ENCODE measurements at regions not wholly inside any gene's neighbourhood (a gene's known extent, or its start where the extent isn't known, plus 50 kb on each side); places are given as distances from the start of the nearest gene placed in this dataset.

GRCh38 chr9:73871636-73872035, 625.5 kb upstream of the RORB start:
- Histone ChIP-seq H3K27ac (ENCODE audit: low read depth, low read length) (no peak overlapping the region), H3K9me2 (replicated peaks; ENCODE audit: insufficient read depth, low read length) (no peaks in the 10 kb centered on the region), H2AFZ (ENCODE audit: low read depth, low read length, severe bottlenecking) (no peak overlapping the region), H3K4me2 (ENCODE audit: low read depth, low read length, poor library complexity, severe bottlenecking) (no peak overlapping the region), H3F3A (ENCODE audit: insufficient read depth) (no peaks in the 10 kb centered on the region), H4K20me1 (ENCODE audit: low read depth, low read length) (no peaks in the 10 kb centered on the region), H3K27me3 (ENCODE audit: low read length) (no peaks in the 10 kb centered on the region), H3K79me2 (ENCODE audit: insufficient read depth, low read length) (no peaks in the 10 kb centered on the region), H3K9ac (ENCODE audit: low read length) (no peak overlapping the region), H3K4me3 (ENCODE audit: insufficient read depth, low read length, poor library complexity, severe bottlenecking) (no peak overlapping the region), H3K9me3 (ENCODE audit: insufficient read depth, low read length) (no peaks in the 10 kb centered on the region), H3K36me3 (ENCODE audit: low read length) (no peaks in the 10 kb centered on the region)
- no peak for TF ChIP-seq EZH2phosphoT487 (conservative IDR thresholded peaks at IDR 0.05; ENCODE audit: low read length)
- TF ChIP-seq, protein P1, sequence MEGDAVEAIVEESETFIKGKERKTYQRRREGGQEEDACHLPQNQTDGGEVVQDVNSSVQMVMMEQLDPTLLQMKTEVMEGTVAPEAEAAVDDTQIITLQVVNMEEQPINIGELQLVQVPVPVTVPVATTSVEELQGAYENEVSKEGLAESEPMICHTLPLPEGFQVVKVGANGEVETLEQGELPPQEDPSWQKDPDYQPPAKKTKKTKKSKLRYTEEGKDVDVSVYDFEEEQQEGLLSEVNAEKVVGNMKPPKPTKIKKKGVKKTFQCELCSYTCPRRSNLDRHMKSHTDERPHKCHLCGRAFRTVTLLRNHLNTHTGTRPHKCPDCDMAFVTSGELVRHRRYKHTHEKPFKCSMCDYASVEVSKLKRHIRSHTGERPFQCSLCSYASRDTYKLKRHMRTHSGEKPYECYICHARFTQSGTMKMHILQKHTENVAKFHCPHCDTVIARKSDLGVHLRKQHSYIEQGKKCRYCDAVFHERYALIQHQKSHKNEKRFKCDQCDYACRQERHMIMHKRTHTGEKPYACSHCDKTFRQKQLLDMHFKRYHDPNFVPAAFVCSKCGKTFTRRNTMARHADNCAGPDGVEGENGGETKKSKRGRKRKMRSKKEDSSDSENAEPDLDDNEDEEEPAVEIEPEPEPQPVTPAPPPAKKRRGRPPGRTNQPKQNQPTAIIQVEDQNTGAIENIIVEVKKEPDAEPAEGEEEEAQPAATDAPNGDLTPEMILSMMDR (IDR thresholded peaks at IDR 0.05; ENCODE audit: insufficient read depth, low read length, poor library complexity, severe bottlenecking): no peak

DNA sequence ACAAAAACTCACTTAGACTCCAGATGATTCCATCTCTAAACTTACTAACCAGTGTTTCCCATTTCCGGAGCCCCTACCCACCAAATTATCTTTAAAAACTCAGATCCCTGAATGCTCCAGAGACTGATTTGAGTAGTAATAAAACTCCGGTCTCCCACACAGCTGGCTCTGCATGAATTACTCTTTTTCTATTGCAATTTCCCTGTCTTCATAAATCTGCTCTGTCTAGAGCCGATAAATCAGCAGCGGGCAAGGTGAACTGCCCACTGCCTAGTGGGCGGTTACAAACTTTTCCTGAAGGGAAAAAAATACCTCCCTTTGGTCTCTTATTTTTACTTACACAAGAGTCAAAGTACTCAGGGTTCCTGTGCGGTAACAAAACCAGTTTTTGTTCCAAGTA, 624.4 kb upstream of the RORB start:
- H3K27ac ChIP-seq (ENCODE audit: low read depth, low read length): no peak overlapping the region
- H3F3A ChIP-seq (ENCODE audit: insufficient read depth): no peaks in the 10 kb centered on the region
- no peaks in the 10 kb centered on the region for H3K36me3 ChIP-seq (ENCODE audit: low read length)
- no peaks in the 10 kb centered on the region for H3K27me3 ChIP-seq (ENCODE audit: low read length)
- TF ChIP-seq, protein P1 (IDR thresholded peaks at IDR 0.05; ENCODE audit: insufficient read depth, low read length, poor library complexity, severe bottlenecking): no peak
- no peak for TF ChIP-seq EZH2phosphoT487 (conservative IDR thresholded peaks at IDR 0.05; ENCODE audit: low read length)
- no peaks in the 10 kb centered on the region for H3K9me2 ChIP-seq (replicated peaks; ENCODE audit: insufficient read depth, low read length)
- H2AFZ ChIP-seq (ENCODE audit: low read depth, low read length, severe bottlenecking): no peak overlapping the region
- no peak overlapping the region for H3K4me2 ChIP-seq (ENCODE audit: low read depth, low read length, poor library complexity, severe bottlenecking)
- no peaks in the 10 kb centered on the region for H3K9me3 ChIP-seq (ENCODE audit: insufficient read depth, low read length)
- no peak overlapping the region for H3K4me3 ChIP-seq (ENCODE audit: insufficient read depth, low read length, poor library complexity, severe bottlenecking)
- no peak overlapping the region for H3K9ac ChIP-seq (ENCODE audit: low read length)
- no peaks in the 10 kb centered on the region for H3K79me2 ChIP-seq (ENCODE audit: insufficient read depth, low read length)
- H4K20me1 ChIP-seq (ENCODE audit: low read depth, low read length): no peaks in the 10 kb centered on the region

DNA sequence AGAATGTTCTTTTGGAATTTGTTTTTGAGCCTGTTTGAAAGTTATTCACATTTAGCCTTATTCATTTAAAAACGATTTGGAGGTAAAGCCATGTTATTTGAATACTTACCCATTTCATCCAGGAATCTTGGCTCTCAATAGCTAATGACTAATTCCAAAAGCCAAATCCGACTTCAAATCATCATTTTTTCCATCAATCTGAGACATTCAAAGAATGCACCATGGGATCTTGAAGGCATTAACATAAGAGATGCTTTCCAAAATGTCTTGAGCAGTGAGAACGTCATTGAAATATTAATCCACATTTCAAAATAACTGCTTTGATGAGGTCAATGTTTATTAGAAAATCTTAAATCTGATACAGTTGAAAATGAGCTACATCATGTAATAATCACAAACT, 617.0 kb upstream of the RORB start:
- Histone ChIP-seq H2AFZ (ENCODE audit: low read depth, low read length, severe bottlenecking) (no peak overlapping the region), H3K4me3 (ENCODE audit: insufficient read depth, low read length, poor library complexity, severe bottlenecking) (no peak overlapping the region), H3F3A (ENCODE audit: insufficient read depth) (no peaks in the 10 kb centered on the region), H3K79me2 (ENCODE audit: insufficient read depth, low read length) (no peaks in the 10 kb centered on the region), H3K9me2 (replicated peaks; ENCODE audit: insufficient read depth, low read length) (no peaks in the 10 kb centered on the region), H3K9ac (ENCODE audit: low read length) (no peak overlapping the region), H3K27ac (ENCODE audit: low read depth, low read length) (no peak overlapping the region), H4K20me1 (ENCODE audit: low read depth, low read length) (no peaks in the 10 kb centered on the region), H3K36me3 (ENCODE audit: low read length) (no peaks in the 10 kb centered on the region), H3K9me3 (ENCODE audit: insufficient read depth, low read length) (no peaks in the 10 kb centered on the region), H3K4me2 (ENCODE audit: low read depth, low read length, poor library complexity, severe bottlenecking) (no peak overlapping the region), H3K27me3 (ENCODE audit: low read length) (no peaks in the 10 kb centered on the region)
- TF ChIP-seq EZH2phosphoT487 (conservative IDR thresholded peaks at IDR 0.05; ENCODE audit: low read length): no peak
- TF ChIP-seq, protein P1 (IDR thresholded peaks at IDR 0.05; ENCODE audit: insufficient read depth, low read length, poor library complexity, severe bottlenecking): no peak

Data from SU-DHL-6 (cell line).